ENCODE measurements at regions not wholly inside any gene's neighbourhood (a gene's known extent, or its start where the extent isn't known, plus 50 kb on each side); places are given as distances from the start of the nearest gene placed in this dataset.

- Histone ChIP-seq H3K4me3 (ENCODE audit: low read length) (no peak overlapping the region), H3K27ac (ENCODE audit: low read length) (no peak overlapping the region), H3K9me3 (replicated peaks; ENCODE audit: insufficient read depth, low read length) (no peaks in the 10 kb centered on the region), H3K9ac (ENCODE audit: low read length) (no peak overlapping the region), H3F3A (ENCODE audit: insufficient read depth, low read length) (no peaks in the 10 kb centered on the region), H3K4me1 (ENCODE audit: low read length) (no peaks in the 10 kb centered on the region), H3K4me2 (ENCODE audit: low read depth, low read length) (no peak overlapping the region), H3K79me2 (ENCODE audit: low read length) (no peaks in the 10 kb centered on the region), H3K27me3 (replicated peaks; ENCODE audit: insufficient read depth, low read length) (no peaks in the 10 kb centered on the region), H4K20me1 (ENCODE audit: insufficient read depth, low read length) (no peaks in the 10 kb centered on the region), H3K9me2 (replicated peaks; ENCODE audit: insufficient read depth, low read length) (no peaks in the 10 kb centered on the region), H2AFZ (ENCODE audit: low read length) (no peak overlapping the region), H3K36me3 (replicated peaks; ENCODE audit: insufficient read depth, low read length) (no peaks in the 10 kb centered on the region)
- no peak for DNase-seq
- TF ChIP-seq CTCF (IDR thresholded peaks at IDR 0.05; ENCODE audit: low read length) = no peak
- TF ChIP-seq EZH2 (optimal IDR thresholded peaks at IDR 0.05; ENCODE audit: low read depth, low read length) = no peak
- no peak for TF ChIP-seq EZH2phosphoT487 (IDR thresholded peaks at IDR 0.05; ENCODE audit: low read length)
These were observed 198.3 kb upstream of the FAT4 start for GRCh38 chr4:125116431-125116830.

DNA sequence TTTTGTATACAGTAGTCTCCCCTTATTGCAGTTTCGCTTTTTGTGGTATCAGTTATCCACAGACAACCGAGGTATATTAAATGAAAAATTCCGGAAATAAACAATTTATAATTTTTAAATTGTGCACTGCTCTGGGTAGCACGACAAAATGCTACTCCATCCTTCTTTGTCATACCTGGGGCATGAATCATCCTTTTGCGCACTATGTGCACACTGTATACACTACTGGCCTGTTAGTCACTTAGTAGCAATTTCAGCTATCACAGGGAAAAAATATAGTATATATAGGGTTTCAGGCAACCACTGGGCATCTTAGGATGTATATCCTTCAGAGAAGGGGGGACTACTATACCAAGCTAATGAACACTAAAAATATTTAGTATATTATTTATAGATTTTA is 198.8 kb upstream of the FAT4 start:
- H3K36me3 ChIP-seq (replicated peaks; ENCODE audit: insufficient read depth, low read length) = no peaks in the 10 kb centered on the region
- H3K79me2 ChIP-seq (ENCODE audit: low read length) = no peaks in the 10 kb centered on the region
- no peaks in the 10 kb centered on the region for H4K20me1 ChIP-seq (ENCODE audit: insufficient read depth, low read length)
- no peak overlapping the region for H3K4me3 ChIP-seq (ENCODE audit: low read length)
- no peaks in the 10 kb centered on the region for H3K27me3 ChIP-seq (replicated peaks; ENCODE audit: insufficient read depth, low read length)
- H3K4me2 ChIP-seq (ENCODE audit: low read depth, low read length) = no peak overlapping the region
- no peaks in the 10 kb centered on the region for H3K4me1 ChIP-seq (ENCODE audit: low read length)
- H2AFZ ChIP-seq (ENCODE audit: low read length) = no peak overlapping the region
- H3K9me2 ChIP-seq (replicated peaks; ENCODE audit: insufficient read depth, low read length) = no peaks in the 10 kb centered on the region
- H3F3A ChIP-seq (ENCODE audit: insufficient read depth, low read length) = no peaks in the 10 kb centered on the region
- H3K9ac ChIP-seq (ENCODE audit: low read length) = no peak overlapping the region
- H3K27ac ChIP-seq (ENCODE audit: low read length) = no peak overlapping the region
- no peak for DNase-seq
- no peaks in the 10 kb centered on the region for H3K9me3 ChIP-seq (replicated peaks; ENCODE audit: insufficient read depth, low read length)
- no peak for TF ChIP-seq EZH2phosphoT487 (IDR thresholded peaks at IDR 0.05; ENCODE audit: low read length)
- TF ChIP-seq CTCF (IDR thresholded peaks at IDR 0.05; ENCODE audit: low read length) = no peak
- no peak for TF ChIP-seq EZH2 (optimal IDR thresholded peaks at IDR 0.05; ENCODE audit: low read depth, low read length)

- H3K36me3 ChIP-seq (replicated peaks; ENCODE audit: insufficient read depth, low read length) = no peaks in the 10 kb centered on the region
- no peaks in the 10 kb centered on the region for H3K4me1 ChIP-seq (ENCODE audit: low read length)
- H3K9me3 ChIP-seq (replicated peaks; ENCODE audit: insufficient read depth, low read length) = no peaks in the 10 kb centered on the region
- no peaks in the 10 kb centered on the region for H3K9me2 ChIP-seq (replicated peaks; ENCODE audit: insufficient read depth, low read length)
- H3K4me3 ChIP-seq (ENCODE audit: low read length) = no peak overlapping the region
- no peak for TF ChIP-seq CTCF (IDR thresholded peaks at IDR 0.05; ENCODE audit: low read length)
- no peak for TF ChIP-seq EZH2 (optimal IDR thresholded peaks at IDR 0.05; ENCODE audit: low read depth, low read length)
- no peak for TF ChIP-seq EZH2phosphoT487 (IDR thresholded peaks at IDR 0.05; ENCODE audit: low read length)
- H4K20me1 ChIP-seq (ENCODE audit: insufficient read depth, low read length) = no peaks in the 10 kb centered on the region
- no peak overlapping the region for H2AFZ ChIP-seq (ENCODE audit: low read length)
- DNase-seq = no peak
- H3F3A ChIP-seq (ENCODE audit: insufficient read depth, low read length) = no peaks in the 10 kb centered on the region
- no peaks in the 10 kb centered on the region for H3K27me3 ChIP-seq (replicated peaks; ENCODE audit: insufficient read depth, low read length)
- no peak overlapping the region for H3K4me2 ChIP-seq (ENCODE audit: low read depth, low read length)
- no peak overlapping the region for H3K27ac ChIP-seq (ENCODE audit: low read length)
- no peak overlapping the region for H3K9ac ChIP-seq (ENCODE audit: low read length)
- H3K79me2 ChIP-seq (ENCODE audit: low read length) = no peaks in the 10 kb centered on the region
These were observed 199.3 kb upstream of the FAT4 start for GRCh38 chr4:125115476-125115875.
